GM18508 (cell line): ENCODE measurements at regions not wholly inside any gene's neighbourhood (a gene's known extent, or its start where the extent isn't known, plus 50 kb on each side); places are given as distances from the start of the nearest gene placed in this dataset.

ENCODE experiments used
- ATAC-seq: cut with Tn5 transposase; IDR thresholded peaks from one replicate; pipeline ENCODE4 v1.9.1; 2021; ENCODE audit warnings: moderate number of reproducible peaks; ENCODE audit not compliant: insufficient read depth, unreplicated experiment

DNA sequence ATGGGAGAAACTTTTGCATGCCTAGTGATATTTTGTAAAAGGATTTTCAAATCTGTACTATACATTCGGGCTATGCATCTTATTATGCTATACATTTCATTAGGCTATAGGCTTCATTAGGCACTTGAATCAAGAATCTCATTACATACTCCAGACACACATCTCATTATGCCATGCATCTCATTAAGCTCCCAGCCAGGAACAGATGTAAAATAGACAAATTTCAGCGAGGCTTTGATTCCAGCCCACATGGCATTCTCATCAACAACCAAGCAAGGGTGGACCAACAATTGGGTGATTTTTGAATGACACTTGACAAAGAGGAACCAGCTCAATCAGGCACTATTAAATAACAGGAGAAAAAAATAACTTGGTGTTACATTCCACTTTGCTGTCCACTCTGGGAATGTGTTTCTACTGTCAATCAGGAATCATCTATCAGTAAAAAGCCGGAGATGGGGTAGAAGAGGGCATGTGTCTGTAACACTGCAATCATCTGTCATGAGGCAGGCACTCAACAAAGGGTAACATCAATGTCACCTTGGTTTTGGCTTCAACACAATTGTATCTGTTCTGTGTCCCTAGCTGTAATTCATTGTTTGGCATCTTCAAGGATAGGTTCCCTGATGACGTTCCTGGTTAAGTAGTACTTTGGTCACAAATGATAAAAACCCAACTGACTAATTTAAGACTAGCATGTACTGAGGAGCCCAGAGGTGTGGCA lies 498.6 kb downstream of the EPHA4 start:
- ATAC-seq: no peak

DNA sequence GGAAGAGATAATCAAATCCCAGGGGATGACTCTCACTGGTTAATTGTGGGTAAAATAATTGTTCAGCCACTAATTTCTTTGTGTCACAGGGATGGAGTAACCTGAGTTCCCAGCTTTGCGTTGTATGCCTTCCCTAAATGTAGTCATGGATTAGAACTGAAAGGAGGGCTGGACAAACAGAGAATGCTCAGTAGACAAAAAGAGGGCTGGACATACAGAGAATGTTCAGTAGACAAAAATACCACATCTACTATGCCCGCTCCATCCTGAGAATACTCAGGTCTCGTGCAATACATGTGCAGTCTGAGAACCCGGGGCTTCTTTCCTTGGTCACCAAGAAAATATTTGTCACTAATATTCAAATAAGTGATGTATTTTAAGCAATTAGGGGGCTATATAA lies 497.9 kb downstream of the EPHA4 start:
- ATAC-seq: no peak

DNA sequence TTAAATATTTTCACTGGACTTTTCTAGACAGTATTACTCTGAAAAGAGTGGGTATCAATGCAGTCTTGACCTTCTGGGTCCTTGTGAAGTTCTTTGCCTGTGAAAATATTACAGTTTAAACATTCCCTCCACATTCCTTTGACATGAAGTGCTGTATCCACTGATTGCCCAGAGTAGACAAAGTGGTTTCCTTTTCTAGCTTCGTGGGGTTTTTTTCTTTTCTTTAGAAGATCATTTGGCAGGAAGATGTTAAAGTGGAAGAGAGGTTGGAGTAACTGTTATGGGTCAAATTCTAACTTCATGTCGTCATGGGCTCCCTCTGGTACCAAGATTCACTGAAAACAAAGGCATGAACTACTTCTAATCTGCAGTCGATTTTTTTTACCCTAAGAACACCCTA lies 496.9 kb downstream of the EPHA4 start:
- no peak for ATAC-seq

DNA sequence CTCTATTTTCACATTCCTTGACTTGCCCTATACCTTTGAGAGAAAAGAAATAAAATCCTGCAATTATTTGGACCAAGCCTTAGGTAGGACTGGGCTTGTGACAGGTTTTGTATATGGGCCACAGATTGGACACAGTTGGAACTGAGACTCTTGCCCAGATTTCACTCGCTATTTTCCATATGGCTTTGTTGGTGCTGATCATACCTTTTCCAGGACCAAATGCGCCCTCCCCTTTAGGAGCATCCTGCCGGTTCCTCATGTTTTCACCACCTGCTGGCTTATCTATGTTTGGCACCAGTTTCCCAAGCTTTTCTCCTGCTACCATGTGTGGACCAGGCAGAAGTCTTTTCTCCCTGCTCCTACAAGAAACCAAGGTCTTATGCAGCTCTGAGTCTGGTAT lies 494.9 kb downstream of the EPHA4 start:
- ATAC-seq: no peak

DNA sequence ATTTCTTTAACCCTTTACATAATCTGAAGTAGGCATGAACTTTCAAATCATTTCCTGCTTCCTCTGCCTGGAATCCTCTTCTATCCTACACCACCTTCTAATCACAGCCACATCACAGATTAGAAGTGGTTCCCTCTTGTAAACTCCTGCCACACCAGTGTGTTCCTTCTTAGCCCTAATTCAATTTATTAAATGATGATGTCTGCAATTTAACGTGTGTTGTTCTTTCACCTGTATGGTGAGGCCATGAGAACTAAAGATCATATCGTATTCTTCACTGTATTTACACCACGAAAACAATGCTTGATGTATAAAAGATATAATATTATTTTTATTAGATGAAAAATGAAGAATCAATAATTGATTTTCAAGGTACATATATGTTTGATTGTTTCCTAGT lies 494.3 kb downstream of the EPHA4 start:
- ATAC-seq: no peak

DNA sequence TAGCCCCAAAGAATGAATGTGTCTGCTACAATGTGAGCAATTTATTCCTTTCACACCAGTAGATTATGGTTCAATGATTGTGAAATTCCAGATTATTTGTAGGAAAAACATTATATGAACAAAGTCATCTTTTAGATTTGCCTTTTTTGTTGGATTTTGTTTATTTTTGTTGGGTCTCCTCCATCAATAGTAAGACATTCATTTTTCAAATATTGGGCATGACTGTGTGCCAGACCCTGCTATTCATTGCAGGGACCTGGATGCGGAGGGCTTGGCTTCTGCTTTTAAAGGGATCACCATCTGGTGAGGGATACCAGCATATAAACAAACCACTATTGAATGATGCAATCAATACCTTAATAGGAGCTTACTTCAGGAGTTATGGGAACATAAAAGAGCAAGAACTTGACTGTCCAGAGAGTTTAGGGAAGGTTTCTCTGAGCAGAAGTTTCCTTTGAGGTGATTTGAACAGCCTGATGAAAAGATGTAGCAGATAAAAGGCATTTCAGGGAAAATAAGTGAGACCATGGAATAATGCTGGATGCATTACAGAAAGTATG lies 486.7 kb downstream of the EPHA4 start:
- ATAC-seq: no peak

DNA sequence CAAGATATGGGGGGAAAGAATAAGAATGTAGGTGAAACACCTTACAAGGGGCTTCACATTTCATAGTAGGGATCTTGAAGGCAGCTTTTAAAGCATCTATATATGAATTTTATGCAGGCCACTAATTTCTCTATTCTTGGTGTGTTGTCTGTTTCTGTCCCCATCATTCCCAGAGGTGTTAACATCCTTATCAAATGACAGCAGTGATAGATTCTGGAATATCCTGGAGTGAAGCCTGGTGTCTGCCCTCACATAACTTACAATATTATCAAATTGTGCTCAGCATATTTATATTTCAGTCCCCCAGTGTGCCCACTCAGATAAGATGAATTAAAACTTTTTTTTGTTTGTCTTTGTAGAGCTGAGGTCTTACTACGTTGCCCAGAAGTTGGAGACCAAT lies 486.2 kb downstream of the EPHA4 start:
- no peak for ATAC-seq

DNA sequence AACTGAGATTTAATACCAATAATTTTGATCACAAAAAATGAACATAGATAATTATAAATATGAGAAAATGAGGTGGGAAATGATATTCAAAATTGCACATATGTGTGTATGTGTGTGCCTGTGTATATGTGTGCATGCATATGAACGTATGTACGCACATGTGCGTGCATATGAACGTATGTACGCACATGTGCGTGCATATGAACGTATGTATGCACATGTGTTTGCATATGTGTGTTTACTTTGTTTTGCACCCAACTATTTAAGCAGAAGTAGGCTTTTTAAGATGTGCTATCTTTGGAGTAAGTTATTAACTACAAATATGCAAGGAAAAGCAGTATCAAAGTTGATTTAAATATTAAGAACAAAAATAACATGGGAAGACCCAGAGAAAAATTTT lies 484.3 kb downstream of the EPHA4 start:
- no peak for ATAC-seq

DNA sequence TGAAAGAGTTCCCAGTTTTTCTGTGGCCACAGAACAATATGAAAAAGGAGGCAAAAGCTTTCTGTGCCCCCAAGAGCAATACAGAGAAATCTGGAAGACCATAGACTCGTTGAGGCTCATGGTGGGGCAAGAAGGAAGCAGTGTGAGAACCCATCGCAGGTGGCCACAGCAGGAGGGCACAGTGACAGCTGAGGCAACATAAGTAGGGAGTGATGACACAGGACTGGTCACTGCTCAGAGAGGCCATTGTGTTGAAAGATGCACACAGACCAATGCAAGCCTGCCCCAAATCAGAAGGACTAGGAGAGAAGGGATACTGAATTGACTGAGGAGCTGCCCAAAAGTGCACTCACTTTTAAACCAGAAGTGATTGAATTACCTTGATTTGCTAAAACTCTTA lies 483.6 kb downstream of the EPHA4 start:
- no peak for ATAC-seq

DNA sequence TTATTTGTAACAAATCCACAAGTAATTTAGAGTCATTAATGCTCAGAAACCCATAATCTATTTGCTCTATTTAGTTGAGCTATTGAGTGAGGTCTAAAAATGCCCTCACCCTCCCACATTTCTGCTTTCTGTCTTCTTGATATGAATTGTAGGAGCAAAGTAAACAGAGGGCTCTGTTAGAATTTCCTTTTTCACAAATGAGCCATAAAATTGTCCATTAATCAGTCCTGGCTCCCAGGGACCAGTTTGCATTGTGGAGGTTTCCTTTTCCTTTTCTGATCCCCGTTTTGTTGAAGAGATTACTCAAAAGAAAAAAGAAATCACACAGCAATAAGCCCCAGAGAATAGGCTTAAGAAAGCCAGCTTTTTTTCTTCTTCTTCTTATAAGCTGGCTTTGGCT lies 476.7 kb downstream of the EPHA4 start:
- ATAC-seq: no peak

DNA sequence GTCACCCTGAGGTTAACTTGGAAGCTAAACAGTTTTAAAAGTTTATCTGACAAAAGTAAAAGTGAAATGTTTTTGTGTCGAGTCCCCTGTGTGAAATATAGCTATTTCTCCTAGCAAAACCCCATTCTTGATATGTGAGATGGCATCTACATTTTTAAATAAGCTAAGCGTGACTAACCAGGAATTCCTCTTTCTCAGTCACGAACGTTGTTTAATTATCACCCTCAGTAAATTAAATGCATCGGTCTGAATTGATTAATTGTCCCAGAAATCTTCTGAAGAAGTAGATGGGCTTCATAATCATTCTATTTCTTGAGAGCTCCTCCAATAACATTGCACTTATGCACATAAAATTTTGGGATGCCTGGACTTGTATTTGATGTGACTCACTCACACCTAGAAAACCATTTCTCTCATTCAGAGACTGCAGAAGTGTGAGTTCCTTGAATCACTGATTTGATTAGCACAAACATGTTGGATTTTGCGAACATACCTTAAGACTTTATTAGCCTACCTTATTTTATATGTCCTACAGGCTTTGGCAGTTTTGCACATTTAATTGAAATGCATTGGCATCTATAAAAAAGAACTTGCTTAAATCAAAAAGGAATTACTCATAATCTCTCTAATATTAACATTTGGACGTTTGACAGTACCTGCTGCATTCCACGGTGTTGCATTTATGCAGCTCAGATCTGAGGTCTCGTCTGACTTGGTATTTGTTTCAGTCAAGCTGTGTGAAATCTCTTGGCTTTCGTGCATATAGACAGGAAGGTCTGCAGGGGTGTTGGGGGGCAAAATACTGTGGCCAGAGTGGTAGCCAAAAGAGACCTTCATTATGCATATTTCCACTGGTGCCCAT lies 475.2 kb downstream of the EPHA4 start:
- no peak for ATAC-seq

DNA sequence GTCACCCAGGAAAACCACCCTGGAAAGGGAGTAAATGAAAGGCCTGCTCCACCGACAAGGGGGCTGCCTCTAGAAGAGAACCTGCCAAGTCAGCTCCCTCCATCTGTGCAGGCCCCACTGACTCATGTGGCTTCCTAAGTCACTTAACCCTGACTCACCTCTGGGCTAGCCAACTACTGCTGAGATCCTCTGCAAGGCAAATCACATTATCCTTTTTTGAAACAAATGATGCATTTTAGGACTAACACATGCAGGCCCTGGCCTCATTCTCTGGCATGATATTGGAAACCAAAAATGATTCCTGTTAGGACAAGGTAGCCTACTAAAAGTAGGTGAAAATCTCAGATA lies 474.6 kb downstream of the EPHA4 start:
- ATAC-seq: no peak

DNA sequence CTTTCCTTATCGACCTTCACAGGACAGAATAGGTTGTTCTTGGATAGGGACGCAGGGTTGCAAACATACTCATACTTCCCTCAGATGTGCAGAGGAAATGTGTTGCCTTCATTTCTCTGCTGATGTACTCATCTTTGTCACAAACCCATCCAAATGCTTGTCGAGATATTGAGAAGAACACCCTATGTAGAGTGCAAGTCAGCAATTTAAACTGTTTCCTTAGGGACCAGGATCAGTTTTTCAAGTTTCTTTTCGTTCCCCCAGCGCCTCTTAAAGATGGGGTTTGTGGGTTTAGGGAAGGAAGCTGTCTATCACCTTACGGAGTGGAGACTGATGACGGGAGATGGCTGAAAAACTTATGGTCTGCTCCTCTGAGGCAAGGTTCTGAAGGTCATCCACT lies 474.2 kb downstream of the EPHA4 start:
- no peak for ATAC-seq

DNA sequence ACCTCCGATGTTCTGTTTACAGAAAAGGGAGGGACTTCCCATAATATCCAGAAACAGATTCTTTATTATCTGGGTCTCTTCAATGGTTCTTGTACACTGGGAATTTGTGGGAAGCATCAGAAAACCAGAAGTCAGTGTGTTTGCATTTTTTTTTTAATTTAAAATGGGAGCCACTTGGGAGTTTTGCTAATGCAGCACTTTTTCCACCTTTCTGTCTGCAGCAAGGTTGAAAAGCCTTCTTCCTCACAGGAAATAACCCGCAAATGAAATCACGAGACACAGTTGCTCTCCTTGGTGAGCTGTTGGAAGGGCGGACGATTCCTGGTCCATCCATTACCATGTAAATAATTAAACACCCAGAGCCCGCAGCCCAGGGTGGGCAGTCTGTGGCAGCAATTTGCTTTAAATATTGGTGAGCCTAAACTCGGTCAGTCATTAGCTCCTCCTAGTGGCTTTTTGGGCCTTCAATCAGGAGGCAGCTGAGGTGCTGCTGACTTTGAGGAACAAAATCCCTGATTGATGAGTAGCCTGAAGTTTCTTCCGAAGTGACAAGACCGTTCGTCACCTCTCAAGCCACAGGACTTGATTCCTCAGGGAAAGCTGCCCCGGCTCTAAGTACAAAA lies 471.5 kb downstream of the EPHA4 start:
- no peak for ATAC-seq

DNA sequence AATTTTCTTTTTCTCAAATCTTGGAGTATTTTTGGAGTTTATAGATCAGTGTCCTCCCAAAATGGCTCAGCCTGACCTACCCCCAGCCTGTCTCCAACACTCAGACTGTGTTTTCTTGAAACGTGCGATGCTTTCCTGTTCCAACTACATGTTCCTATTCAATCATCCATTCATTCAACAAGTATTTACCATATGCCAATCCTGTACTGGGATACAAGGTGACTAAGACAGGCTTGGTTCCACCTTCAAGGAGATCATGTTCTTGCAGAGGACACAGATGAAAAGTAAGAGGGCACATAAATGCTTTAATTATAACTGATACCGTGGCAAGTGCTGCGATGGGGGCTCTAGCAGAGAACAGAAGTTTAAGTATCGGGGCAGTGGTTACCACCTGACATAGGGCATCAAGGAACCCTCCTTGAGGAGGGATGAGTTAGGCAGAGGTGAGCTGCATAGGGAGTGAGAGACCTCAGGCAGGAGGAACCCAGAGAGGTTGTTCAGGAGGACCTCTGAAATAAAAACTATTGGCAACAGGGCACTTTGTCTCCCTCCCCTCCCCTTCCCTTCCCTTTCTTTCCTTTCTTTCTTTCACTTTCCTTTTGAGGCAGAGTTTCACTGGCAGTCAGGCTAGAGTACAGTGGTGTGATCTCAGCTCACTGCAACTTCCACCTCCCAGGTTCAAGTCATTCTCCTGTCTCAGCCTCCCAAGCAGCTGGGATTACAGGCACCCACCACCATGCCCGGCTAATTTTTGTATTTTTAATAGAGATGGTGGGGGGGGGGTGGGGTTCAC lies 469.0 kb downstream of the EPHA4 start:
- ATAC-seq: no peak

DNA sequence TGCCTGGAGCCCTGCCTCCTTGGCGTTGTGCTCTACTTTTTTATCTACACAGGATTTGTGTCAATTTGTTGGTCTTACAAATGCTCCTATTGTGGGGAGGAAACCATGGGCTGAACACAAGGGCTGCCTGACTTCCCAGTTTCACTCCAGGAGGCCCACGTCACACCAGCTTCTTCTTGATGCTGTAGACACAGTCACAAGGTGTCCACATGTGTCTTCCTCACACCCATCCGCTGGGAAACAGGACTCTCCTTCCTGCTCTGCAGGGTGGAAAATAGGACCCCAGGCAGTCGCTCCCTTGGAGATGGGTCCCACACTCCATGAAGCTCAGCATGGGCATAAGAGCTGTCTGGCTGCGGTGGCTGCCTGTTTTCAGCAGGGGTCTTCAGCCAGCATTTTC lies 468.2 kb downstream of the EPHA4 start:
- ATAC-seq: no peak

DNA sequence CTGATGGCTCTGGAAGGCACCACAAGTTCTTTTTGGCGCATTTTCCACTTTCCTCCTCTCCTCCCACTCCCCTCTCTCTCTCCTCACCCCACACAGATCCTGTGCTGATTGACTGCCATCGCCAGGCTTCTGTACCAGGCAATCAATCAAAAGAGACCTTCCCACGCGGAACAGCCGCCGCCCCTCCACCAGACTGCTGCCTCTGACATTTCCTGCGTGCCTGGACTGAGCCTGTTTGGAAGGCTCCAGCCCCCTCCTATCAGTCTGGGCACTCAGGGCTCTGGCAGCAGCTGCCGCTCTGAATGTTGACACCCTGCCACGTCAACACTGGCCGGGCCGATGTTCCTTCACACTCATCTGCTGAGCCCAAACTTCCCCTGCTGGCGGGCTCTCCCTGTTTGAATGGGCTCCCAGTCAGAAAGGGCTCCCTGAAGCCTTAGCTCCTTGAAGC lies 467.7 kb downstream of the EPHA4 start:
- ATAC-seq: peak; percentile 62

DNA sequence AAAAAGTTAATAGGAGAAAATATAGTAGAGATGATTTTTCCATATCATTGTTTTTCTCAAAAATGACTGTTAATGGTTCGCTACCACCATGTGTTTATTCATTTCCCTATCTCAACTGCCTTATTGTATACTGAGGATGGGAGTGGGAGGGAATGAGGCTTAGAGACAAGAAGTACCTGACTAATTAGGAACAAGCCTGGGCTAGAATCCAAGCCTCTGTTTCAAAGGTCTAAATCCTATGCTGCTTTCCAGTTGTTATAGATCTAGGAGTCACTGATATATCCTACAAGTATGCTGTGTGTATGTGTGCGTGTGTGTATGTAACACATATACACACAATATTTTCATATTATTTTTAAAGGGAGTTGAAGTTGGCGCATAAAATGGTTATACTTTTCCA lies 465.9 kb downstream of the EPHA4 start:
- no peak for ATAC-seq

DNA sequence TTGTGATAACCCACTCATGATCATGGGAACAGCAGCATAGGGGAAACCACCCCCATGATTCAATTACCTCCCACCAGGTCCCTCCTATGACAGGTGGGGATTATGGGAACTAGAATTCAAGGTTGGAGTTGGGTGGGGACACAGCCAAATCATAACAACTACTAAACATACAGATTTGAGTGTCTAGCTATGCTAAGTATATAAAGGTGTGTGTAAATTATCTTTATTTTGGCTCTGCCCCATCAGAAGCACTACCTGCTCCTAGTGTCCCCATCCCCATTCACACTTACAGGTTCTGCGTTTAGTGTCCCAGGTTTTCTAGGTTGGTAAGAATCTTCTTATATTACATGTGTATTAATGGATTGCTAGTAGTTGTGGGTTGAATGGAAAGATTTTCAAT lies 464.7 kb downstream of the EPHA4 start:
- no peak for ATAC-seq

DNA sequence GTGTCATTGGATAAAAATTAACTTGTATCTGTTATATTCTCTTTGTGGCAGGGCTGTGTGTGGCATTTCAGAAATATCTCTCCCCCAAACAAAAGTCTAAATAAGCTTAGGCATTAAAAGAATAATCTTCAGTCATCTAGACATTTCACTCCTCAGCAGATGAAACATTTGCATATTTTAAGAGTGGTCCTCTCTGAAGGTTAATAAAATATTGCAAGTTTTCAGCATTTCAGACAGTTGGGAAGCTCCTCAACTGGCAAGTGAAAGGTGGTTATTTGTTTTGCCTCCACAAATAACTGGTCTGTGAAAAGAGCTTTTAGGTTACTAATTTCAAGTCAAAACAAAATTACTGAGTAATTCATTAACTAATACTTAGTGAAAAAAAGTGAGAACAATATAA lies 462.6 kb downstream of the EPHA4 start:
- peak; percentile 58 for ATAC-seq
